ENCODE measurements at regions not wholly inside any gene's neighbourhood (a gene's known extent, or its start where the extent isn't known, plus 50 kb on each side); places are given as distances from the start of the nearest gene placed in this dataset.

- TF ChIP-seq CTCF (IDR thresholded peaks at IDR 0.05) (no peak), POLR2AphosphoS5 (IDR thresholded peaks at IDR 0.05) (no peak)
These were observed 273.8 kb downstream of the AJAP1 start for GRCh38 chr1:4928186-4928585.
